ENCODE measurements at regions not wholly inside any gene's neighbourhood (a gene's known extent, or its start where the extent isn't known, plus 50 kb on each side); places are given as distances from the start of the nearest gene placed in this dataset.

DNA sequence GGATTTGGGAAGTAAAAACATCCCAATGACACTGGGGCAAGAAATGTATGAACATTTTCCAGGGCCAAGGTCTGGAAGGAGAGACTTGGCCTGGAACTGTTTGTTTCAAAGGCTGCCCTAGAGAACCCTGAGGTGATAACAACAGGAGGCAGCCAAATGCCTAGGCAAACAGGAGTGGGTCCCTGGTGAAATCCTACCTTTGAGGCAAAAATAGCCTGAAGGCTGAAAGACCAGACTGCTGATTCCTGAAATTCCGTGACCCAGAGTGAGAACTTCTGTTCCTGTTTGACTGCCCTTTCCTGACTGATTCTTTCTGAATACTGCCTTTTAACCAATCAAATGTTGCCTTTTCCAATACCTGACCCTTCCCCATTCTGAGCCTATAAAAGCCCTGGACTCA lies 196.4 kb downstream of the NSUN3 start:
- Histone ChIP-seq H3K9me3 (replicated peaks; ENCODE audit: low read length) (no peaks in the 10 kb centered on the region), H3K9ac (ENCODE audit: low read depth, low read length) (no peak overlapping the region), H3K4me3 (ENCODE audit: low read length) (no peak overlapping the region), H3K27me3 (ENCODE audit: control insufficient read depth, insufficient read depth, low read length) (peaks cover 29% of the 10 kb centered on the region), H3K36me3 (ENCODE audit: insufficient read depth, low read length) (no peaks in the 10 kb centered on the region), H3K4me2 (ENCODE audit: low read length) (no peak overlapping the region), H3K4me1 (ENCODE audit: control insufficient read depth, insufficient read depth, low read length) (no peaks in the 10 kb centered on the region)

GRCh38 chr3:94269763-94270162 lies 206.9 kb downstream of the NSUN3 start:
- H3K9me3 ChIP-seq (replicated peaks; ENCODE audit: low read length), result no peaks in the 10 kb centered on the region
- H3K4me1 ChIP-seq (ENCODE audit: control insufficient read depth, insufficient read depth, low read length), result no peaks in the 10 kb centered on the region
- no peak overlapping the region for H3K4me3 ChIP-seq (ENCODE audit: low read length)
- H3K4me2 ChIP-seq (ENCODE audit: low read length), result no peak overlapping the region
- peaks cover 7% of the 10 kb centered on the region for H3K27me3 ChIP-seq (ENCODE audit: control insufficient read depth, insufficient read depth, low read length)
- H3K9ac ChIP-seq (ENCODE audit: low read depth, low read length), result no peak overlapping the region
- no peaks in the 10 kb centered on the region for H3K36me3 ChIP-seq (ENCODE audit: insufficient read depth, low read length)

DNA sequence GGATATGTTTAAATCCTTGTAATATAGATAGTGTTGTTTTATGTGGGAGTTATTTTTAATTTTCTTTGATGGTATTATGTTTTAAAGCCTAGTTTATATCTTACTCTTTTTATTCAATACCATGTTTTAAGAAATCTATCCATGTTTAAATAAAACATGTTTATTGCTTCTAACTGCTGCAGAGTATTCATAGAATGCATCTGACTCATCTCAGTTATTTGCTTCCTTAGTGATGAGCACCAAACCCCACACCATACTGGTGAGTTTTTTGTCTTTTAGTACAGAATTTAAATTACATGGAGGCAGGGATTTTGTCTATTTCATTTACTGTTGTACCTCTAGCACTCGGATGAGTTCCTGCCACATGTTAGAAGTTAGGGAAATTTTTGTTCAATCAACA lies 209.2 kb downstream of the NSUN3 start:
- H3K36me3 ChIP-seq (ENCODE audit: insufficient read depth, low read length), result no peaks in the 10 kb centered on the region
- no peaks in the 10 kb centered on the region for H3K27me3 ChIP-seq (ENCODE audit: control insufficient read depth, insufficient read depth, low read length)
- H3K4me3 ChIP-seq (ENCODE audit: low read length), result no peak overlapping the region
- H3K4me2 ChIP-seq (ENCODE audit: low read length), result no peak overlapping the region
- no peaks in the 10 kb centered on the region for H3K9me3 ChIP-seq (replicated peaks; ENCODE audit: low read length)
- no peaks in the 10 kb centered on the region for H3K4me1 ChIP-seq (ENCODE audit: control insufficient read depth, insufficient read depth, low read length)
- no peak overlapping the region for H3K9ac ChIP-seq (ENCODE audit: low read depth, low read length)

- Histone ChIP-seq H3K9me3 (replicated peaks; ENCODE audit: low read length) (no peaks in the 10 kb centered on the region), H3K4me3 (ENCODE audit: low read length) (no peak overlapping the region), H3K36me3 (ENCODE audit: insufficient read depth, low read length) (no peaks in the 10 kb centered on the region), H3K9ac (ENCODE audit: low read depth, low read length) (no peak overlapping the region), H3K4me2 (ENCODE audit: low read length) (no peak overlapping the region), H3K27me3 (ENCODE audit: control insufficient read depth, insufficient read depth, low read length) (no peaks in the 10 kb centered on the region), H3K4me1 (ENCODE audit: control insufficient read depth, insufficient read depth, low read length) (no peaks in the 10 kb centered on the region)
These were observed 218.1 kb downstream of the NSUN3 start for GRCh38 chr3:94280958-94281357.

DNA sequence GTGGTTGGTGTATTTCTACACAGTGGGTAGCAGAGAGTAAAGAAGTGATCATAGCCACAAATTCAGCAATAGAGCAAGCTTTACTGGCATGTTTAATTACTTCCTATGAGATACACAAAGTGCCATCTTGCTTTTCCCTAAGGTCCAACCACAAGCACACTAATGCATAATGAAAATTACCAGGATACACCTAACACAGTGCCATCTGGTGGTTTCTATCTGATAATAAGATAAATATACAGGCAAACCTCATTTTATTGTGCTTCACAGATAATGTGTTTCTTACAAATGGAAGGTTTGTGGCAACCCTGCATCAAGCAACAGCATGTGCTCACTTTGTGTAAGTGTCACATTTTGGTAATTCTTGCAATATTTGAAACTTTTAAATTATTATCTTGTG lies 223.0 kb downstream of the NSUN3 start:
- no peak overlapping the region for H3K4me3 ChIP-seq (ENCODE audit: low read length)
- H3K4me2 ChIP-seq (ENCODE audit: low read length), result no peak overlapping the region
- no peaks in the 10 kb centered on the region for H3K27me3 ChIP-seq (ENCODE audit: control insufficient read depth, insufficient read depth, low read length)
- H3K9me3 ChIP-seq (replicated peaks; ENCODE audit: low read length), result no peaks in the 10 kb centered on the region
- no peaks in the 10 kb centered on the region for H3K4me1 ChIP-seq (ENCODE audit: control insufficient read depth, insufficient read depth, low read length)
- H3K36me3 ChIP-seq (ENCODE audit: insufficient read depth, low read length), result no peaks in the 10 kb centered on the region
- H3K9ac ChIP-seq (ENCODE audit: low read depth, low read length), result no peak overlapping the region

DNA sequence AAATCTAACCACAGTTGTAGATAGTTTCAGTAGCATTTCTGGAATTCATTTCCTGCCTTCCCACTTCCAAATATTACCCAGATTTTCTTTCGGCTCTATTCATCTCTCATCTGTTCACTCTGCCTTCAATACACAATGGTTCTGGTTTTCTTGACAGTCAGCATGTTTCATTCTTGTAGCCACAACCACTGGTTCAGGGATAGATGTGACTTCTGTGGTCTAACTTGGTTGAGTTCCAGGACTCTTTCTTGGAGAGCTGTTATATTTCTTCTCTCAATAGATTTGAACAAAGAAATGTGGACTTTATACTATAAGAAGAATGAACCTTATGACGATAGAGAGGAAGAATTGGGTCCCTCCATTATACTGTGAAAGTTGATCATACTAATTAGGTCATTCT lies 228.8 kb downstream of the NSUN3 start:
- H3K4me1 ChIP-seq (ENCODE audit: control insufficient read depth, insufficient read depth, low read length), result peaks cover 20% of the 10 kb centered on the region
- no peak overlapping the region for H3K9ac ChIP-seq (ENCODE audit: low read depth, low read length)
- H3K4me2 ChIP-seq (ENCODE audit: low read length), result no peak overlapping the region

GRCh38 chr3:94292151-94292550 lies 229.3 kb downstream of the NSUN3 start:
- Histone ChIP-seq H3K4me2 (ENCODE audit: low read length) (no peak overlapping the region), H3K9me3 (replicated peaks; ENCODE audit: low read length) (no peaks in the 10 kb centered on the region), H3K4me1 (ENCODE audit: control insufficient read depth, insufficient read depth, low read length) (peaks cover 20% of the 10 kb centered on the region)

More for the DNA sequence above, 228.8 kb downstream of the NSUN3 start:
- Histone ChIP-seq H3K27me3 (ENCODE audit: control insufficient read depth, insufficient read depth, low read length) (no peaks in the 10 kb centered on the region), H3K4me3 (ENCODE audit: low read length) (no peak overlapping the region), H3K9me3 (replicated peaks; ENCODE audit: low read length) (no peaks in the 10 kb centered on the region), H3K36me3 (ENCODE audit: insufficient read depth, low read length) (no peaks in the 10 kb centered on the region)

GRCh38 chr3:94293793-94294195 lies 230.9 kb downstream of the NSUN3 start:
- Histone ChIP-seq H3K9ac (ENCODE audit: low read depth, low read length) (no peak overlapping the region), H3K27me3 (ENCODE audit: control insufficient read depth, insufficient read depth, low read length) (no peaks in the 10 kb centered on the region), H3K9me3 (replicated peaks; ENCODE audit: low read length) (no peaks in the 10 kb centered on the region), H3K4me1 (ENCODE audit: control insufficient read depth, insufficient read depth, low read length) (peaks cover 20% of the 10 kb centered on the region), H3K36me3 (ENCODE audit: insufficient read depth, low read length) (no peaks in the 10 kb centered on the region), H3K4me2 (ENCODE audit: low read length) (no peak overlapping the region), H3K4me3 (ENCODE audit: low read length) (no peak overlapping the region)

More at GRCh38 chr3:94292151-94292550, 229.3 kb downstream of the NSUN3 start:
- Histone ChIP-seq H3K36me3 (ENCODE audit: insufficient read depth, low read length) (no peaks in the 10 kb centered on the region), H3K9ac (ENCODE audit: low read depth, low read length) (no peak overlapping the region), H3K27me3 (ENCODE audit: control insufficient read depth, insufficient read depth, low read length) (no peaks in the 10 kb centered on the region), H3K4me3 (ENCODE audit: low read length) (no peak overlapping the region)

DNA sequence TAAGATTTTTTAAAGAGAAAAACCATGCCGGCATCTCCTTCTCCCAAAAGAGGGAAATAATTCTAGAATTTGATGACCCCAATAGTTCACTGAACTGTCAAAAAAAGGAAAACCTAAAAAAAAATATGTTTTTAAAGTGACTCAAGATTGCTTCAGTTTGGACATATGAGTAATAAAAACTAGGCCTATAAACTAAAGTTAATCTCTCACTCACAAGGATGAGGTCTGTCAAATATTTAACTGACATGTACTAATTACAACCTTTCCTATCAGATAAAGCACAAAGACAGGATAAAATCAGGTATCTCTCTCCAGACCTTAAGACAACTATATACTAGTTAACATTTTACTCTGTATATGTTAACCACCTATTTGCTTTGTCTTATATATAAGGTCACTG lies 231.9 kb downstream of the NSUN3 start:
- Histone ChIP-seq H3K9me3 (replicated peaks; ENCODE audit: low read length) (no peaks in the 10 kb centered on the region), H3K4me2 (ENCODE audit: low read length) (no peak overlapping the region), H3K4me1 (ENCODE audit: control insufficient read depth, insufficient read depth, low read length) (peaks cover 20% of the 10 kb centered on the region), H3K27me3 (ENCODE audit: control insufficient read depth, insufficient read depth, low read length) (no peaks in the 10 kb centered on the region), H3K9ac (ENCODE audit: low read depth, low read length) (no peak overlapping the region), H3K36me3 (ENCODE audit: insufficient read depth, low read length) (no peaks in the 10 kb centered on the region), H3K4me3 (ENCODE audit: low read length) (no peak overlapping the region)

DNA sequence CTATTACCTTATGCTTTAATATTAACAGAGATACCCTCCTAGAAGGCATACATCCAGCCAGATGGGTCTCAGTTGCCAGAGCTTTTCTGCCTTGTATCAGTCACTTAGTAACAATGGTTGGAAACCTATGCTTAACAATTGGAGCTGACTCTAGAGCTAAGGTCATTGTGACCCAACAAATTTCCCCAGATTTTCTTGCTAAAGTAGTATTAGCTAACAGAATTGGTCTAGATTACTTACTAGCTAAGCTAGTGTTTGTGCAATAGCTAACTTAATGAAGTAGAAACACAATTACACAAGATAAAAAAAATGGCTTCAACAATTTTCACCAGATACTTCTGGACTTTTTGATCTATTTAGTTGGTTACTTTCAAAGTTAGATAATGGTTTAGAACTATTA lies 236.9 kb downstream of the NSUN3 start:
- Histone ChIP-seq H3K36me3 (ENCODE audit: insufficient read depth, low read length) (no peaks in the 10 kb centered on the region), H3K4me1 (ENCODE audit: control insufficient read depth, insufficient read depth, low read length) (peaks cover 5% of the 10 kb centered on the region)

DNA sequence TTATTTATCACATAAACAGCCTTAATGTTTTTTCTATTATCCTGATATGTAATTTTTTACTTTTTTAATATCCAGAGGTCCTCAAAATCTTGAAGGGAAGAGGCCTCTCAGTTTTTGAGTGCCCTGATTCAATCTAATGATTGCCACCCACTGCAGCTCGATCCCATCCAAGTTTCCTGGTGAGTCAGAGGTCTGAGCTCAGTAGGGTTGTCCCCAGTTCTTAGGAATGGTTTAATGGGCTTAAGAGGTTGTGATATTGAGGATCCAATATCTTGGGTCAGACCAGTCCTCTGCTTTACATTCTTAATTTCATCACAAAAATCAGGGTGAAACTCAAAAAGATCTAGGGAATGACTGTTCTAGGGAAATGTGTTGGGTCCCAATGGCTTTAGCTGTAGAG lies 238.5 kb downstream of the NSUN3 start:
- H3K9me3 ChIP-seq (replicated peaks; ENCODE audit: low read length), result no peaks in the 10 kb centered on the region
- H3K4me3 ChIP-seq (ENCODE audit: low read length), result no peak overlapping the region
- H3K36me3 ChIP-seq (ENCODE audit: insufficient read depth, low read length), result no peaks in the 10 kb centered on the region
- H3K4me1 ChIP-seq (ENCODE audit: control insufficient read depth, insufficient read depth, low read length), result no peaks in the 10 kb centered on the region
- H3K27me3 ChIP-seq (ENCODE audit: control insufficient read depth, insufficient read depth, low read length), result peaks cover 9% of the 10 kb centered on the region
- H3K4me2 ChIP-seq (ENCODE audit: low read length), result no peak overlapping the region
- no peak overlapping the region for H3K9ac ChIP-seq (ENCODE audit: low read depth, low read length)

More for the DNA sequence above, 236.9 kb downstream of the NSUN3 start:
- Histone ChIP-seq H3K9ac (ENCODE audit: low read depth, low read length) (no peak overlapping the region), H3K27me3 (ENCODE audit: control insufficient read depth, insufficient read depth, low read length) (no peaks in the 10 kb centered on the region), H3K4me2 (ENCODE audit: low read length) (no peak overlapping the region), H3K9me3 (replicated peaks; ENCODE audit: low read length) (no peaks in the 10 kb centered on the region), H3K4me3 (ENCODE audit: low read length) (no peak overlapping the region)

DNA sequence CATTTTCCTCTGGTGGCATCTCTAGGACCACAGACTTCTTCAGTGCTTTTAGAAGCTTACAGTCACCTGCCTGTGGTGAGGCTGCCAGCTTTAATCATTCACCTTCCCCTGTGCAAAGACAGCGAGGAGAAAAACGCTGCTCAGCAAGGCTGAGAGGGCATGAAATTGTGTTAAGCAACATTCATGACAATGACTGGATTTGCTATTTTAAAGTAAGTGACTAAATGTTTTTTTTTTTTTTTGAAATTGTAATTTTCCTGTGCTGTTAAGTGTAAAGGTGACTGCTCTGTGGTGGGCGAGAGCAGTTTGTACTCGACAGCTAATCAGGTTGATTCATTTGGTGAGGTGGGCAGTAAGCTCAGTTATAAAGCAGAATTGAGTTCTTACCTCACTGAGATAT lies 240.4 kb downstream of the NSUN3 start:
- no peaks in the 10 kb centered on the region for H3K36me3 ChIP-seq (ENCODE audit: insufficient read depth, low read length)
- no peak overlapping the region for H3K4me3 ChIP-seq (ENCODE audit: low read length)
- H3K9ac ChIP-seq (ENCODE audit: low read depth, low read length), result no peak overlapping the region
- no peaks in the 10 kb centered on the region for H3K4me1 ChIP-seq (ENCODE audit: control insufficient read depth, insufficient read depth, low read length)
- peaks cover 9% of the 10 kb centered on the region for H3K27me3 ChIP-seq (ENCODE audit: control insufficient read depth, insufficient read depth, low read length)
- H3K4me2 ChIP-seq (ENCODE audit: low read length), result no peak overlapping the region
- no peaks in the 10 kb centered on the region for H3K9me3 ChIP-seq (replicated peaks; ENCODE audit: low read length)

Measured in skeletal muscle satellite cell (primary cell).